Mucosa of descending colon (tissue), 3 donors: ENCODE measurements at regions not wholly inside any gene's neighbourhood (a gene's known extent, or its start where the extent isn't known, plus 50 kb on each side); places are given as distances from the start of the nearest gene placed in this dataset.
A peak's percentile ranks its signal among the peaks of the same experiment; 100 is the strongest.

Source experiments
- ATAC-seq: fragments of 200-7000 bp; cut with Tn5 transposase; one replicate; pipeline ENCODE4 v1.9.1; 2020; ENCODE audit warnings: mild to moderate bottlenecking, moderate library complexity
- DNase-seq, 3 donors: peaks; one replicate each; pipeline ENCODE4 v3.0.0-alpha.2; 2020
- H3K36me3 ChIP-seq: fragments of 200-600 bp; one replicate; pipeline ENCODE4 v1.8.0; 2021; ENCODE audit warnings: low read depth, mild to moderate bottlenecking
- H3K4me1 ChIP-seq: fragments of 200-600 bp; one replicate; pipeline ENCODE4 v1.8.0; 2021; ENCODE audit warnings: low read depth, mild to moderate bottlenecking
- H3K4me3 ChIP-seq: fragments of 200-600 bp; one replicate; pipeline ENCODE4 v1.8.0; 2021; ENCODE audit warnings: mild to moderate bottlenecking
- H3K9me3 ChIP-seq: fragments of 200-600 bp; one replicate; pipeline ENCODE4 v1.8.0; 2021; ENCODE audit warnings: mild to moderate bottlenecking
- intact Hi-C, 2 donors: fragments of 100-400 bp; cut with DNase I in 1 of 2; cut with micrococcal nuclease in 1 of 2; formaldehyde crosslinking; loops; one replicate each; pipeline versions ENCODE4 v1.11.0 to v1.11.1; 2022; cut with DNase I, micrococcal nuclease
- TF ChIP-seq, protein P1 (sequence below): fragments of 200-600 bp; IDR thresholded peaks from one replicate; pipeline ENCODE4 v1.8.0; 2022; ENCODE audit warnings: antibody characterized with exemption, mild to moderate bottlenecking
- donor health status: DM: no; HTN: no; CAD: no; lungs with moderate emphysema.
- donor health status: DM: no; HTN: no; CAD: no.
- donor health status: DM: no; HTN: yes; CAD: no.

DNA sequence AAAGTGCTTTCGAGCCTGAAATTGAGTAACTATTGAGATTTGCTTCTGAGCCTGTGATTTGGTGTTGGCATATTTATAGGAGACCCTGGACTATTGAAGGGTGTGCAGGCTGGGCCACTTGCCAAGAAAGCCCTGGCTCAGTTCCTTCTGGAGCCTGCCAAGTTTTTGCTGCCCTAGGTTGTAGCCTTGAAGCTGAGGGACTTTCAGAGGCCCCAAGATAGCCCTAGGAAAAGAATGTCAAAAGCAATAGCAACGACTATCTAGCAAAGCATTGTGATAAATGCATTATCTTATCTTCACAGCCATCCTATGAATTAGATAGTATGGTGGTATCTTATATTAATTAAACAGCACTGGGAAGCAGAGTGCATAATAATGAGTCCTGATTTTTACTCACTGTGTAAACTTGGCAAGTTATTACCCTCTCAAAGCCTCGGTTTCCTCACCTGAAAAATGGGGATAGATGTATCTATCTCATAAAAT lies 473.7 kb upstream of the PODXL start:
- peak in 2 of 3 donors; percentile 59 to 62 for DNase-seq

DNA sequence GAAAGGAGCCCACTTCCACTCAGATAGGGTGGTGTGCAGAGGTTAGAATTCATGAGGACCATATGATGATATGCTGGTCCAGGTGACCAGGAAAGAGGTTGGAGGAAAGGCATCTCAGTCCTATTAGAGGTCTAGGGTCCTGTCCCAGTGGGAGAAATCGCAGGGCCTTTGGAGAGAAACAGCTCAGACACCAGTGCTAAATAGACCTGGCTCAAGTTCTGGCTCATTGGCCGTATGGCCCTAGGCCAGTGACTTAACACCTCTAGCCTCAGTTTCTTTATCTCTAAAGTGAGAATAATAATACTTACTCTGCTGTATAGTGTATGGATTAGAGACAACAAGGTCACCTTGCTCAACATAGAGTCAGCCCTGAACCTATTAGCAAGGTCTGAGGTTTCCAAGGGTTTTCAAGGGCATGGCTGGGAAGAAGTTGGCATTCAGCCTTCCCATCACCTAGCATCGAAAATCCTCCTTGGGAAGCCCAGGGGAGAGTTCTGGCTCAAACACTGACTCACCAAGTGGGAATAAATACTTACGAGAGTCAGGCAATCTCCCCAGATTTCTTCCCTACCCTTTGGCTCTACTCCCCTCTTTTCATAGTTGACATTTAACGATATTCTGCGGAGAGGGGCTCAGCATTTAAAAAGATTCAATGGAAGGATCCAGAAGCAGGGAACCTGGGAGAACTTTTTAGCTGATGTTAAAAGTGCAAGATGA lies 473.1 kb upstream of the PODXL start:
- H3K4me1 ChIP-seq = peaks cover 6% of the 10 kb centered on the region
- DNase-seq (no peak), ATAC-seq (no peak)
- no peaks in the 10 kb centered on the region for H3K9me3 ChIP-seq
- intact Hi-C loops = no loop called here
- H3K36me3 ChIP-seq = no peaks in the 10 kb centered on the region
- H3K4me3 ChIP-seq = no peak overlapping the region
- TF ChIP-seq, protein P1, sequence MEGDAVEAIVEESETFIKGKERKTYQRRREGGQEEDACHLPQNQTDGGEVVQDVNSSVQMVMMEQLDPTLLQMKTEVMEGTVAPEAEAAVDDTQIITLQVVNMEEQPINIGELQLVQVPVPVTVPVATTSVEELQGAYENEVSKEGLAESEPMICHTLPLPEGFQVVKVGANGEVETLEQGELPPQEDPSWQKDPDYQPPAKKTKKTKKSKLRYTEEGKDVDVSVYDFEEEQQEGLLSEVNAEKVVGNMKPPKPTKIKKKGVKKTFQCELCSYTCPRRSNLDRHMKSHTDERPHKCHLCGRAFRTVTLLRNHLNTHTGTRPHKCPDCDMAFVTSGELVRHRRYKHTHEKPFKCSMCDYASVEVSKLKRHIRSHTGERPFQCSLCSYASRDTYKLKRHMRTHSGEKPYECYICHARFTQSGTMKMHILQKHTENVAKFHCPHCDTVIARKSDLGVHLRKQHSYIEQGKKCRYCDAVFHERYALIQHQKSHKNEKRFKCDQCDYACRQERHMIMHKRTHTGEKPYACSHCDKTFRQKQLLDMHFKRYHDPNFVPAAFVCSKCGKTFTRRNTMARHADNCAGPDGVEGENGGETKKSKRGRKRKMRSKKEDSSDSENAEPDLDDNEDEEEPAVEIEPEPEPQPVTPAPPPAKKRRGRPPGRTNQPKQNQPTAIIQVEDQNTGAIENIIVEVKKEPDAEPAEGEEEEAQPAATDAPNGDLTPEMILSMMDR = no peak

More for the DNA sequence above, 473.7 kb upstream of the PODXL start:
- Histone ChIP-seq H3K9me3 (no peaks in the 10 kb centered on the region), H3K4me1 (peaks cover 6% of the 10 kb centered on the region), H3K36me3 (no peaks in the 10 kb centered on the region), H3K4me3 (no peak overlapping the region)
- peak; percentile 62 for ATAC-seq
- TF ChIP-seq, protein P1 = no peak
- intact Hi-C loops = no loop called here

DNA sequence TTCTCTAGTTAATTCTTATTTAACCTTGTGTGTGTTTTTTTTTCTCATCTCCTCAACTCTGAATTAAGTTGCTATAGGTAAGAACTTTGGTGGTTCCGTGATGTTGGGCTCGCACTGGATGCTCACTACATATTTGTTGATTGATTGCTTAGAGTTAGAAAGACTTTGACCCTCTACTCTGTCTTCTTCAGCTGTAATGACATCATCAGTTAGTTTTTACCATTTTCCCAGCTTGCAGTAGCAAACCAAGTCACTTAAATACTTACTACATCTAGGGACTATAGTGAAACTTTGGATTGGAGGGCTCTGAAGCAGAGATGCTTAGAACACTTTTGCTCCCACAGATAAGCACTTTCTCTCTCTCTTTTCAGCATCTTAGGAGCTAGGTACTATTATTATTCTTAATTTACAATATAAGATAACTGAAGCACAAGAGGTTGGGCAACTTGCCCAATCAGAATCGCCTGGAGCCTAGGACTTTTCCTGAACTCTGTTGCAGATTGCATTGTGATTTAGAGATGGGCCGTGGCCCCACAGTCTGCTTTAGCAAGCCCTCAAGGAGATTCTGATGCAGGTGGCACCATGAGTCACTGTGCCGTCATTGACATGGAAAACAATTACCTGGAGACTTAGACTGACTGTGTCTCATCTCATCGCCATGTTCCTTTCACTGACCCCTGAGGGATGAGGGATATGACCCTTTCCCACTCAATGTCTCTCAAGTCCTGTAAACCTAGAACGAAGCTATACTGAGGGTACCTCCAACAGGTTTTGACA lies 471.9 kb upstream of the PODXL start:
- H3K36me3 ChIP-seq = no peaks in the 10 kb centered on the region
- DNase-seq (no peak), ATAC-seq (no peak)
- H3K9me3 ChIP-seq = no peaks in the 10 kb centered on the region
- H3K4me3 ChIP-seq = no peak overlapping the region
- intact Hi-C loops = no loop called here
- peaks cover 6% of the 10 kb centered on the region for H3K4me1 ChIP-seq
- TF ChIP-seq, protein P1 = no peak

DNA sequence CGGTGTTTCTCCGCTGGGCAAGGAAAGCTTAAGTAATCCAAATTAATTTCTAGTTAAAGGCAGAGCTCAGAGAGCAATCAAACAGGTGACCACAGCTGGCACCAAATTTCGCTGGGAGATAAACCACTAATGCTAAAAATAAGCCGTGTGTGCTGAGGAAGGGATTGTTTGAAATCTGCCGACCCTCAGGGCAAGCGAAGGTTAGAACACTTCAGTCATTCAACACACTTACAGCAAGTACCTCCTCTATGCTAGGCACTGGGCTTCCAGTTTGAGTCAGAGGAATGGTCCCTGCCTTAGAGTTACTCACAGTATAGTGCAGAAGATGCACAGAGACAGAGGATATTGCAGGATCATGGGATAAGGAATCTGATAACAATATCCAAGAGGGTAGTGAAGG lies 467.9 kb upstream of the PODXL start:
- no peak for ATAC-seq
- Histone ChIP-seq H3K4me3 (no peak overlapping the region), H3K36me3 (no peaks in the 10 kb centered on the region), H3K9me3 (no peaks in the 10 kb centered on the region), H3K4me1 (no peaks in the 10 kb centered on the region)
- no peak for DNase-seq
- intact Hi-C loops = no loop called here
- TF ChIP-seq, protein P1 = no peak

DNA sequence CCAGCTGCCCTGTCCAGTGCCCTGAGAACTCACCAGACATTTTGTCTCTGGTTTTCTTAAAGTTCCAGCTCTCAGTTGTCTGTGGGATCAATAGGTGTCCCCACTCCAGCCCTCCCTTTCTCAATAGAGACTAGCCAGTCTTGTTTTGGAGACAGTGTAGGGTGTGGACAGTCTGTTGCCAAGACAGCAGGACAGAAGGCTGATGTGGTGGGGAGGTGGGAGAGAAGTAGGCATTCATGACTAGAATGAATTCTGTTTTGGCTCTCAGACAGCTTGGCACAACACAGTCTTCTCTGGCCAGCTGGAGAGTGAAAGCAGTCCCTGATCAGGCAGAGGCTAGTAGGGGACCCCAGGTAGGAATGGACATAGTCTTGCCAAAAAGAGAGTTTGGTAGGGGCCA lies 467.0 kb upstream of the PODXL start:
- no peak overlapping the region for H3K4me3 ChIP-seq
- H3K9me3 ChIP-seq = no peaks in the 10 kb centered on the region
- TF ChIP-seq, protein P1 = no peak
- H3K36me3 ChIP-seq = no peaks in the 10 kb centered on the region
- no peak for ATAC-seq
- no peaks in the 10 kb centered on the region for H3K4me1 ChIP-seq
- DNase-seq = no peak
- intact Hi-C loops = no loop called here
